Activated effector memory CD4-positive, alpha-beta T cell treated with anti-CD3 and anti-CD28 coated beads, Interleukin-2, amount 50 U/mL, for 16 hours (primary cell): ENCODE measurements at regions not wholly inside any gene's neighbourhood (a gene's known extent, or its start where the extent isn't known, plus 50 kb on each side); places are given as distances from the start of the nearest gene placed in this dataset.
"Not testable (repeated sequence)": the region's sequence is repeated elsewhere in the genome, so short reads cannot be mapped to it uniquely, and the experiment has no call there.

ENCODE experiments used
- DNase-seq: peaks from one replicate; pipeline ENCODE4 v3.0.0-alpha.2; 2020

DNA sequence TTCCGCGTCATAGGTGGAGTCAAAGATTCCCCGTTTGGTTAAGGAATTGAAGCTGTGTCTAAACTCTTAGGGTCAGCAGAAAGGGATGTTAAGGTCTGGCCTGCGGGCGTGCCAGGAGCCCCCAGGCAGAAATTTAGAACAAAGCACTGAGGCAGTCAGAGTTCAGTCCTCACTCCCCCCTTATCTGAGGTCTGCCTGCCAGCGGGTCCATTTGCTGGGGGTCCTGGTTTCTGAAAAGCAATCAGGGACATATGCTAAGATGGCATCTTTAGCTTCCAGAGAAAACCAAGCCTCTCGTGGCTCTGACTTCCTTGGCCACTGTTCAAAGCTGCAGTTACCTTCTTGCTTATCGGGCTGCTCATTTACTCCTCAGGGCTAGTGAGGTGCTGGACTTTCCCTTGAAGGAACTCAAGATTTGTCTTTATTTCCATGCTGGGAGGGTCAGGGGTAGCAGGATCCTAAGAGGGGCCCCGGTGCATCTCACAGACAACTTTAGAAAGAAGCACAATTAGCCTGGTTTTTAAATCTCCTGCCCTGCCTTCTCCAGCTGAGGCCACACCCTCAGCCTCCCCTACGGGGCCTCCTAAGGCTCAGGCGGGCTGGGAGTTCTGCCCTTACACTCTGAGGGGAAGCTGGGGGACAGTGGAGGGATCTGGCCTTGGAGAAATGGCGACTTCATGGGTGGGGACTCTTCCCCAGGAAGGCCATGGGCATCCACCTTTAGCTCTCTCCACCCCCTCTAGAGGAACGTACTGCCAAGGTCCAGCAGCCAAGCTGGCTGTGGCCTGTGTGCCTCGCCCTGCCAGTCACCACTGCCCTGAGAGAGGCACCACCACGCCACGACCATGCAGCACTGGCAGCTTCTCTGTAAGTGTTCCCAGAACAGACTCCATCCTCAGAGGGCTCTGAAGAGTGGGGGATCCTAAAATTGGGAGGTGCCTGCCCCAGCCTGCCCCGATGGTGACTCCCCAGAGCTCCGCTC, 121.1 kb upstream of the MTLN start:
- DNase-seq: not testable (repeated sequence)

DNA sequence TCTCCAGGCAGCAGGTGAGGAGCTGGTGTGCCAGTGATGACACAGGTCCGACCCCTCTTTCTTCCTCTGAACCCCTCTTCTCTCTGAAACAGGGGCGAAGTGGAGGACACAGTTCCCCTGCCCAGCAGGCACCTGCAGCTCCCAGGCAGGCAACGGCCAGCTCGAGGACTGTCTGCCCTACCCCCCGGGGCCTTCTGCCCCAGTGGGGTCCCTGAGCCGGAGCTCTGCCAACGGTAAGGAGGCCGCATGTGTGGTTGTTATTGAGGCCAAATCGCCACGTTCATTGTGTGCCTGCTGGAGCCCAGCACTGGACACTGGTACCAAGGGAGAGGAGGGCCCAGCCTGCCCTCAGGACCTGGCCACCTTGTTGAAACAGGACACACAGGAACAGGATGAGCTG, 119.3 kb upstream of the MTLN start:
- not testable (repeated sequence) for DNase-seq

- not testable (repeated sequence) for DNase-seq
Observed at GRCh38 chr2:110329760-110330159, 117.4 kb upstream of the MTLN start.

DNA sequence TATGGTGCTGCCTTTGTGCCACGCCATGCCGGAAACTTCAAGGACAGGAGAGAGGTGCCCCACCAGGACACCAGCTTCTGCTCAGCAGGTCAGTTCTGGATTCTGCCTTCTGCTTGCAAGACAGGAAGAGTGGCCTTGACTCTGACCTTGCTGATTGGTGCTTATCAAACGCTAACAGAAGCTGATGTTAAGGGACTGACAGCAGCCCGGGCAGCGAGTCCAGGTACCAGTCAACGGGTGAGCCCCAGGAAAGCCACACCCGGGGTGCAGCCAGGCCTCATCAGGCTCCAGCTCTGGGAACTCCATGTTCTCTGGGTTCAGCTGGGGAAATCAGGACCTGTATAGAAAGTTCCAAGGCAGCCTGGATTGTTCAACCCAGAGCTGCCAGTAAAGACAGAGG, 116.8 kb upstream of the MTLN start:
- not testable (repeated sequence) for DNase-seq

DNA sequence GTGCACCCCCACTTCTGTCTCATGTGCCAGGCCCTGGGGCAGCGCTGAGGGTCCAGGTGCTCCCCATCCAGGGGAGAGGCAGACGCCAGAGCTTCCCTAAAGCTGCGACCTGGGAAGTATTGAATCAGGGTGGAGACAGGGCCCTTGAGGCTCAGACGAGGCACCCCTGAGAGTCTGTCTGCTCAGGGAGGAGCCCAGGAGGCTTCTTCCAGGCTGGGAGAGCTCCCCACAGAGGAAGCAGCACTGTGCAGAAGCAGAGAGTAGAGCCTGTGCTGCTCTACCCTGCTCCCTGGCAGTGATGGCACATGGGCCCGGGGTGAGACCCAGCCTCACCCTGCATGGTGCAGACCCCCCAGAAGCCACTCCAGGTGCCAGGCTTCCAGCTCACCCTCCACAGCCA, 116.3 kb upstream of the MTLN start:
- DNase-seq: not testable (repeated sequence)

DNA sequence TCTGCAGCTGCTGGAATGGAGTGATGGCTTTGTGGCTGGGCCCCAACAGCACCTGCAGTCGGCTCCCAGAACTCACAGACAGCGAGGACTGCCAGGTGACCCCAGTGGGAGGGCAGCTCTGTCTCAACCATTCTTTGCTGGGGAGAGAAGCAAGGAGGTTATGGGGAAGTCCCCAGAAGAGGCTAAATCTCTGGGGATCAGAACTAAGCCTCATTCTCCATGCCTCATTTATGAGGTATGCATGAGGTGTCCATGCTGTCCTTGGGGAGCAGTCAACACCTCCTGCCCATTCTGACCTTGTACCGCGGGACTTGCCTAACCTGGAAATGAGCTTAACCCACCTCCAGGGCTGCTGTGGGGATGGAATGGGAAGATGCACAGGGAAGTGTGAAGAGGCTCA, 111.5 kb upstream of the MTLN start:
- DNase-seq: not testable (repeated sequence)

GRCh38 chr2:110322535-110322934, 110.2 kb upstream of the MTLN start:
- not testable (repeated sequence) for DNase-seq

- not testable (repeated sequence) for DNase-seq
Observed at GRCh38 chr2:110320834-110321563, 108.7 kb upstream of the MTLN start.

GRCh38 chr2:110318898-110319297, 106.6 kb upstream of the MTLN start:
- DNase-seq: not testable (repeated sequence)

DNA sequence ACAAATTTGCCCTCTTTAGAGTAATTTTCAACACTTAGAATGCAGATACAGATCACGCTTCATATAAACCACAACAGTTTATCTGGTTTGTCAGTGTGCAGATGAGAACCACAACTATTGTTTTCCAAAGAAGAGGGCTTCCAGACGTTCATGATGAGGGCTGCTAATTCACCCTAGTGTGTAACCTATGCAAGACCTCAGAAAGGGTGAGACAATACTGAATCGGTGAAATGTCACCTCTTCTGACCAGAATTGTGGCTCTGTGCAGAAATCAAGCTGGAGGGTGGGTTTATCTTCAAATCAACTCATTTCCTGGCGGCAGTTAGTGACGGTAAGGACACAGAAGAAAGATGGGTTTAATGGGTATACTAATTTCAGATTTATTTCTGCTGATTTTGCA, 105.0 kb upstream of the MTLN start:
- not testable (repeated sequence) for DNase-seq

GRCh38 chr2:110316051-110316865, 103.9 kb upstream of the MTLN start:
- not testable (repeated sequence) for DNase-seq

GRCh38 chr2:110315054-110315820, 102.9 kb upstream of the MTLN start:
- not testable (repeated sequence) for DNase-seq

GRCh38 chr2:110314472-110314871, 102.1 kb upstream of the MTLN start:
- DNase-seq: not testable (repeated sequence)

GRCh38 chr2:110313032-110313431, 100.7 kb upstream of the MTLN start:
- not testable (repeated sequence) for DNase-seq

- not testable (repeated sequence) for DNase-seq
Observed at GRCh38 chr2:110311713-110312444, 99.5 kb upstream of the MTLN start.

DNA sequence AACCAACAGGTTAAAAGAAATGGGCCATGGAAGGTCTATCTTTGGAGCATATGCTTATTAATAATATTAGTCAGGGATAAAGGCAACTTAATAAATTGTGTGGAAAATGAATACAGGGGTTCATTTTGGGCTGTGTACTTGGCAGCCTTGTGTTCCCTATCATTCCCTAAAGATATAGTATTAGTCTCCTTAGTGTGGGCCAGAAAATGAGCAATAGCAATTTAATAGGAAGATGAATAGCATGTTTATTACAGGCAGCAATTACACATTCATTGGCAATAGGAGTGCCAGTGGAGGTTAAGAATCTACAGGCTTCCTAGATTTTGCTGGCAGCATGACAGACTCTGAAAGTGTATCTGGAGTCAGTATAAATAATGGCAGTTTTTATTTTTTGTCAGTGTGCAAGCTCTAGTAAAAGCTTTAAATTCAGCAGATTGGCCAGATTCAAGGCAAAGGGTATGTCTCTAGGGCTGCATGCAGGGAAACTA, 98.7 kb upstream of the MTLN start:
- not testable (repeated sequence) for DNase-seq

GRCh38 chr2:110308728-110309127, 96.4 kb upstream of the MTLN start:
- DNase-seq: not testable (repeated sequence)

- not testable (repeated sequence) for DNase-seq
Observed at GRCh38 chr2:110292807-110293206, 80.5 kb upstream of the MTLN start.

DNA sequence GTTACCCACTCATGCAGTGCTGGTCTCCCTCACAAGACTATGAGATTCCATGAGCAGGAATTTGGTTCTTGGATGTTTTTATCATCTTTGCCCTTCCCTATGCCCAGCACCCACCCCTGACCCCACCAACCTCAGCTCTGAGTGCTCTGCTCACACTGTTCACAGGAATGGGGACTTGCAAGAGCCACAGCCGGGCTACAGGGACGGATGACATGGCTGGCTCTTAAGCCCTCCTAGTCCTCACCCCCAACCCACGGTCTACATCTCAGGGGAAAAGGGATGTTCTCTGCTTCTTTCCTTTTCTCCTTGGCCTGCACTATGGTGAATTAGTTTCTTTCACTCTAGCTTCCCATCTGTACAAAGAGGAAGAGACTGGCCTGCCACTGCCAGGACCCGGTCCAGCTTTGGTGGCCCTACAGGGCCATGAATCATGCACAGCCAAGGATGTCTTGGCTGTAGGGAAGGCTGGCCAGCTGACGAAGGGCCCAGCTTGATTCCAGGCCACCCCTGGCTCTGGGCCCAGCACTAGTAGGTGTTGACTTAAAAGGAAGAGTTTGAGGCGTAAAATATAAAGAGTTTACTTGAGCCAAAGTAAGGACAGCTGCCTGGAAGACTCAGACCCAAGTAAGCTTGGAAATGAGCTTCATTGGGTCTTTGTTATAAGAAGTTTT, 79.7 kb upstream of the MTLN start:
- peak; percentile 28 for DNase-seq

GRCh38 chr2:110287817-110288216, 75.5 kb upstream of the MTLN start:
- not testable (repeated sequence) for DNase-seq
